Upper lobe of right lung (tissue), 1 donor: ENCODE measurements at regions not wholly inside any gene's neighbourhood (a gene's known extent, or its start where the extent isn't known, plus 50 kb on each side); places are given as distances from the start of the nearest gene placed in this dataset.
A peak's percentile ranks its signal among the peaks of the same experiment; 100 is the strongest.

Experiments used
- ATAC-seq: fragments of 200-7000 bp; cut with Tn5 transposase; one replicate; pipeline ENCODE4 v1.9.1; 2020; ENCODE audit warnings: mild to moderate bottlenecking, moderate library complexity
- DNase-seq: peaks from one replicate; pipeline ENCODE4 v3.0.0-alpha.2; 2020
- H3K27ac ChIP-seq: fragments of 200-600 bp; one replicate; pipeline ENCODE4 v1.8.0; 2022
- H3K27me3 ChIP-seq: fragments of 200-600 bp; one replicate; pipeline ENCODE4 v1.8.0; 2022; ENCODE audit warnings: mild to moderate bottlenecking
- H3K36me3 ChIP-seq: fragments of 200-600 bp; one replicate; pipeline ENCODE4 v1.8.0; 2022
- H3K4me1 ChIP-seq: fragments of 200-600 bp; one replicate; pipeline ENCODE4 v1.8.0; 2022
- H3K4me3 ChIP-seq: fragments of 200-600 bp; one replicate; pipeline ENCODE4 v1.8.0; 2022; ENCODE audit warnings: mild to moderate bottlenecking
- H3K9me3 ChIP-seq: fragments of 200-600 bp; one replicate; pipeline ENCODE4 v1.8.0; 2022
- CTCF ChIP-seq: fragments of 200-600 bp; IDR thresholded peaks from one replicate; pipeline ENCODE4 v1.8.0; 2022; ENCODE audit warnings: antibody characterized with exemption
- intact Hi-C: fragments of 100-400 bp; cut with DNase I; formaldehyde crosslinking; loops from one replicate; pipeline ENCODE4 v1.11.0; 2022
- donor health status: DM: no; HTN: yes; CAD: no; lungs with severe emphysema.

GRCh38 chr1:87790756-87791155 lies 462.1 kb downstream of the LMO4 start:
- Histone ChIP-seq H3K36me3 (no peaks in the 10 kb centered on the region), H3K27me3 (no peaks in the 10 kb centered on the region), H3K9me3 (no peaks in the 10 kb centered on the region), H3K27ac (no peak overlapping the region), H3K4me1 (no peaks in the 10 kb centered on the region), H3K4me3 (no peak overlapping the region)
- no peak for DNase-seq
- intact Hi-C loops: no loop called here
- no peak for ATAC-seq
- no peak for TF ChIP-seq CTCF

- no peaks in the 10 kb centered on the region for H3K36me3 ChIP-seq
- ATAC-seq (no peak), DNase-seq (no peak)
- no peak for TF ChIP-seq CTCF
- no peak overlapping the region for H3K4me3 ChIP-seq
- intact Hi-C loops: no loop called here
- H3K4me1 ChIP-seq: no peaks in the 10 kb centered on the region
- no peaks in the 10 kb centered on the region for H3K9me3 ChIP-seq
- no peaks in the 10 kb centered on the region for H3K27me3 ChIP-seq
- H3K27ac ChIP-seq: no peak overlapping the region
These were observed 463.5 kb downstream of the LMO4 start for GRCh38 chr1:87791931-87792740.

- intact Hi-C loops: no loop called here
- no peaks in the 10 kb centered on the region for H3K4me1 ChIP-seq
- ATAC-seq (no peak), DNase-seq (no peak)
- no peak overlapping the region for H3K4me3 ChIP-seq
- no peaks in the 10 kb centered on the region for H3K27me3 ChIP-seq
- no peak overlapping the region for H3K27ac ChIP-seq
- no peaks in the 10 kb centered on the region for H3K9me3 ChIP-seq
- no peaks in the 10 kb centered on the region for H3K36me3 ChIP-seq
- TF ChIP-seq CTCF: no peak
These were observed 466.3 kb downstream of the LMO4 start for GRCh38 chr1:87794788-87795614.

GRCh38 chr1:87795615-87796337 lies 467.1 kb downstream of the LMO4 start:
- Histone ChIP-seq H3K4me3 (no peak overlapping the region), H3K27me3 (no peaks in the 10 kb centered on the region), H3K9me3 (no peaks in the 10 kb centered on the region), H3K36me3 (no peaks in the 10 kb centered on the region), H3K27ac (no peak overlapping the region), H3K4me1 (no peaks in the 10 kb centered on the region)
- intact Hi-C loops: no loop called here
- ATAC-seq (peak; percentile 65), DNase-seq (no peak)
- TF ChIP-seq CTCF: no peak

GRCh38 chr1:87796471-87796901 lies 467.8 kb downstream of the LMO4 start:
- ATAC-seq (peak; percentile 75), DNase-seq (no peak)
- Histone ChIP-seq H3K27ac (no peak overlapping the region), H3K4me3 (no peak overlapping the region), H3K4me1 (no peaks in the 10 kb centered on the region), H3K27me3 (no peaks in the 10 kb centered on the region), H3K36me3 (no peaks in the 10 kb centered on the region), H3K9me3 (no peaks in the 10 kb centered on the region)
- TF ChIP-seq CTCF: no peak
- intact Hi-C loops: no loop called here
